HFFc6 (cell line): ENCODE measurements at regions not wholly inside any gene's neighbourhood (a gene's known extent, or its start where the extent isn't known, plus 50 kb on each side); places are given as distances from the start of the nearest gene placed in this dataset.

ENCODE experiments used
- DNase-seq: peaks from one replicate; pipeline ENCODE4 v3.0.0-alpha.2; 2018
- H3K27ac Mint-ChIP-seq: 2 replicates; pipeline ENCODE4 v1.8.0; 2020; ENCODE audit warnings: mild to moderate bottlenecking, mixed read lengths
- H3K27me3 Mint-ChIP-seq: 2 replicates; pipeline ENCODE4 v1.8.0; 2021; ENCODE audit warnings: mild to moderate bottlenecking, moderate library complexity, mixed read lengths; ENCODE audit not compliant: insufficient read depth
- H3K36me3 Mint-ChIP-seq: 2 replicates; pipeline ENCODE4 v1.8.0; 2021; ENCODE audit warnings: low read depth, mixed read lengths
- H3K4me1 Mint-ChIP-seq: 2 replicates; pipeline ENCODE4 v1.8.0; 2020; ENCODE audit warnings: low read depth, mixed read lengths
- H3K4me3 Mint-ChIP-seq: 2 replicates; pipeline ENCODE4 v1.8.0; 2020; ENCODE audit warnings: mild to moderate bottlenecking, moderate library complexity, mixed read lengths
- H3K9me3 Mint-ChIP-seq: 2 replicates; pipeline ENCODE4 v1.8.0; 2020; ENCODE audit warnings: mild to moderate bottlenecking, mixed read lengths
- CTCF ChIP-seq: fragments of 200-600 bp; sonication (generic); IDR thresholded peaks from 2 replicates; pipeline ENCODE4 v1.5.0; 2021; ENCODE audit warnings: antibody characterized with exemption, mild to moderate bottlenecking

- no peak for DNase-seq
- no peak for TF ChIP-seq CTCF
- Mint-ChIP-seq H3K36me3 (no peaks in the 10 kb centered on the region), H3K4me1 (no peaks in the 10 kb centered on the region), H3K27ac (no peak overlapping the region), H3K4me3 (no peak overlapping the region), H3K27me3 (peaks cover 4% of the 10 kb centered on the region; the same call in 1 of the 2 replicates), H3K9me3 (no peaks in the 10 kb centered on the region; the same call in 1 of the 2 replicates)
These were observed 95.1 kb upstream of the TMEM132E start for GRCh38 chr17:34484193-34484733.

- no peaks in the 10 kb centered on the region for H3K36me3 Mint-ChIP-seq
These were observed 96.7 kb upstream of the TMEM132E start for GRCh38 chr17:34482730-34483129.

GRCh38 chr17:34481779-34482178 is 97.6 kb upstream of the TMEM132E start:
- Mint-ChIP-seq H3K4me1 (no peaks in the 10 kb centered on the region), H3K27me3 (peaks cover 8% of the 10 kb centered on the region), H3K36me3 (no peaks in the 10 kb centered on the region), H3K4me3 (no peak overlapping the region), H3K9me3 (no peaks in the 10 kb centered on the region), H3K27ac (no peak overlapping the region)
- no peak for TF ChIP-seq CTCF
- DNase-seq: no peak

More at GRCh38 chr17:34482730-34483129, 96.7 kb upstream of the TMEM132E start:
- no peak for DNase-seq
- Mint-ChIP-seq H3K27me3 (peaks cover 6% of the 10 kb centered on the region), H3K4me1 (no peaks in the 10 kb centered on the region), H3K27ac (no peak overlapping the region), H3K4me3 (no peak overlapping the region), H3K9me3 (no peaks in the 10 kb centered on the region)
- TF ChIP-seq CTCF: no peak

GRCh38 chr17:34479371-34479770 is 100.0 kb upstream of the TMEM132E start:
- no peak for DNase-seq
- no peak for TF ChIP-seq CTCF
- no peak overlapping the region for H3K27ac Mint-ChIP-seq
- peaks cover 10% of the 10 kb centered on the region for H3K27me3 Mint-ChIP-seq
- H3K4me1 Mint-ChIP-seq: no peaks in the 10 kb centered on the region
- H3K4me3 Mint-ChIP-seq: no peak overlapping the region
- H3K9me3 Mint-ChIP-seq: no peaks in the 10 kb centered on the region
- H3K36me3 Mint-ChIP-seq: no peaks in the 10 kb centered on the region

- Mint-ChIP-seq H3K27me3 (peaks cover 7% of the 10 kb centered on the region), H3K4me3 (no peak overlapping the region), H3K9me3 (no peaks in the 10 kb centered on the region), H3K27ac (no peak overlapping the region), H3K4me1 (no peaks in the 10 kb centered on the region), H3K36me3 (no peaks in the 10 kb centered on the region)
- no peak for TF ChIP-seq CTCF
- DNase-seq: no peak
These were observed 101.1 kb upstream of the TMEM132E start for GRCh38 chr17:34478244-34478643.

GRCh38 chr17:34475296-34475695 is 104.1 kb upstream of the TMEM132E start:
- peaks cover 7% of the 10 kb centered on the region for H3K27me3 Mint-ChIP-seq
- no peaks in the 10 kb centered on the region for H3K36me3 Mint-ChIP-seq
- TF ChIP-seq CTCF: no peak
- no peaks in the 10 kb centered on the region; the same call in 1 of the 2 replicates for H3K9me3 Mint-ChIP-seq
- H3K4me1 Mint-ChIP-seq: no peaks in the 10 kb centered on the region
- no peak for DNase-seq
- H3K4me3 Mint-ChIP-seq: no peak overlapping the region
- no peak overlapping the region for H3K27ac Mint-ChIP-seq
